ENCODE measurements at regions not wholly inside any gene's neighbourhood (a gene's known extent, or its start where the extent isn't known, plus 50 kb on each side); places are given as distances from the start of the nearest gene placed in this dataset.

DNA sequence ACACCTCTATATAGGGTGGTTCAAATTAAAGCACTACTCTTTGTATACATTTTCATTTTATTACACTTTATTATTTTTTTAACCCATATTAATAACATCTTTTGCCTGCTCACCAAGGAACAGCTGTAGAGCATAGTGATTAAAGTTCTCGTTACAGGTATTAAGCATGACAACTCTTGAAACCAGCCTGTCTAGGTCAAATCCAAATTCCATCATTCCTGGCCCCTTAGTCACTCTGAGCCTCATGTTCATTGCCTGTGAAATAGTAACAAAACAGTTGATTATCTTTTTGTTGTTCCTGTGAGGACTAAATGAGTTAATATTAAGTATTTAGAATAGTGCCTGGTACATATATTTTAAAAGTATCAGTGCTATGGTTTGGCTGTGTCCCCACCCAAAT lies 334.5 kb downstream of the RAB38 start:
- Histone ChIP-seq H3K23ac (ENCODE audit: insufficient read length) (no peak overlapping the region), H3K18ac (ENCODE audit: extremely low read depth, low read length) (no peak overlapping the region), H3K4ac (replicated peaks; ENCODE audit: insufficient read length, low read depth, low read length) (no peak overlapping the region), H2BK5ac (ENCODE audit: low read depth, low read length) (no peak overlapping the region), H4K20me1 (replicated peaks in 1 of 2; ENCODE audit: control insufficient read depth in 1 of 2, insufficient read depth in 2 of 2, low read length in 2 of 2) (no peaks in the 10 kb centered on the region), H2BK12ac (ENCODE audit: low read depth, low read length) (no peak overlapping the region), H3K9ac (replicated peaks in 1 of 4; ENCODE audit: extremely low read depth in 1 of 4, low read depth in 3 of 4, low read length in 3 of 4) (no peak overlapping the region), H4K8ac (ENCODE audit: extremely low read depth, insufficient read depth, low read length) (no peak overlapping the region), H3K56ac (replicated peaks; ENCODE audit: insufficient read length, low read depth, low read length) (no peak overlapping the region), H3K27ac (ENCODE audit: low read depth, low read length) (no peak overlapping the region), H2AK5ac (ENCODE audit: low read depth, low read length) (no peak overlapping the region), H2BK20ac (ENCODE audit: low read length) (no peak overlapping the region), H2AFZ (ENCODE audit: low read length) (no peak overlapping the region), H3K36me3 (ENCODE audit: control insufficient read depth in 2 of 4, insufficient read depth in 4 of 4, low read length in 3 of 4) (no peaks in the 10 kb centered on the region), H4K5ac (ENCODE audit: insufficient read length, low read depth, low read length) (no peak overlapping the region), H4K91ac (replicated peaks; ENCODE audit: insufficient read length, low read length) (no peak overlapping the region), H3K4me3 (ENCODE audit: extremely low read depth in 1 of 4, insufficient read depth in 2 of 4, low read depth in 3 of 4, low read length in 4 of 4) (no peak overlapping the region), H3K79me1 (ENCODE audit: low read depth, low read length) (no peaks in the 10 kb centered on the region), H3K9me3 (ENCODE audit: insufficient read depth in 2 of 2, low read depth in 1 of 2, low read length in 1 of 2) (no peaks in the 10 kb centered on the region), H2BK120ac (replicated peaks; ENCODE audit: low read depth, low read length) (no peak overlapping the region), H3K23me2 (ENCODE audit: low read depth, low read length) (no peaks in the 10 kb centered on the region), H3K27me3 (replicated peaks in 1 of 4; ENCODE audit: control insufficient read depth in 3 of 4, extremely low read depth in 1 of 4, insufficient read depth in 3 of 4, low read length in 3 of 4) (no peaks in the 10 kb centered on the region), H3K79me2 (ENCODE audit: control insufficient read depth in 1 of 2, insufficient read depth in 2 of 2, low read length in 2 of 2) (no peaks in the 10 kb centered on the region), H2BK15ac (ENCODE audit: low read length) (no peak overlapping the region), H3K14ac (ENCODE audit: insufficient read length) (no peak overlapping the region), H3K4me2 (ENCODE audit: insufficient read depth in 1 of 2, low read depth in 2 of 2, low read length in 2 of 2) (no peak overlapping the region), H3K4me1 (replicated peaks in 1 of 4; ENCODE audit: control insufficient read depth in 3 of 4, insufficient read depth in 4 of 4, low read length in 3 of 4) (no peaks in the 10 kb centered on the region)
- 95% methylated on average over 1 of the region's 1 CpG; no CpG with 5 or more reads in 1 of the 2 experiments for WGBS, 2 experiments (ENCODE audit: extremely low coverage in 1 of 2, insufficient coverage in 1 of 2, insufficient read length in 1 of 2, insufficient replicate concordance in 2 of 2, low coverage in 1 of 2, low lambda C conversion rate in 2 of 2, missing lambda C conversion rate in 1 of 2)
- CTCF ChIA-PET (ENCODE audit: partially characterized antibody), result no interaction called here
- DNase-seq (ENCODE audit: low read depth in 1 of 2, low spot score in 2 of 2) (no peak), FAIRE-seq (no peak)
- POLR2A ChIA-PET (ENCODE audit: partially characterized antibody), result no interaction called here
- TF ChIP-seq SP4 (IDR thresholded peaks at IDR 0.05; ENCODE audit: low read length) (no peak), RBBP5 (IDR thresholded peaks at IDR 0.05; ENCODE audit: borderline replicate concordance, low read depth, low read length) (no peak), EP300 (IDR thresholded peaks at IDR 0.05; ENCODE audit: borderline replicate concordance in 1 of 2, low read depth in 2 of 2, low read length in 2 of 2) (no peak), CBX5 (IDR thresholded peaks at IDR 0.05; ENCODE audit: low read depth, low read length) (no peak), RXRA (IDR thresholded peaks at IDR 0.05; ENCODE audit: insufficient read depth, low read depth, low read length) (no peak), SRF (IDR thresholded peaks at IDR 0.05; ENCODE audit: low read depth, low read length) (no peak), SP2 (IDR thresholded peaks at IDR 0.05; ENCODE audit: low read length) (no peak), TAF1 (IDR thresholded peaks at IDR 0.05; ENCODE audit: low read depth, low read length) (no peak), MAX (IDR thresholded peaks at IDR 0.05) (no peak), PHF8 (conservative IDR thresholded peaks at IDR 0.05; ENCODE audit: low read depth, low read length) (no peak), POU5F1 (IDR thresholded peaks at IDR 0.05; ENCODE audit: low read depth, low read length) (no peak), EGR1 (IDR thresholded peaks at IDR 0.05; ENCODE audit: borderline replicate concordance, low read depth, low read length) (no peak)
